ENCODE measurements at regions not wholly inside any gene's neighbourhood (a gene's known extent, or its start where the extent isn't known, plus 50 kb on each side); places are given as distances from the start of the nearest gene placed in this dataset.
"Not testable (repeated sequence)": the region's sequence is repeated elsewhere in the genome, so short reads cannot be mapped to it uniquely, and the experiment has no call there.

- no peak for DNase-seq
These were observed 762.8 kb upstream of the NUDT12 start for GRCh38 chr5:104325356-104325755.

GRCh38 chr5:104316676-104317075 lies 754.1 kb upstream of the NUDT12 start:
- not testable (repeated sequence) for DNase-seq

GRCh38 chr5:104312481-104312880 lies 749.9 kb upstream of the NUDT12 start:
- no peak for DNase-seq

GRCh38 chr5:104305602-104306001 lies 743.0 kb upstream of the NUDT12 start:
- DNase-seq: no peak

- DNase-seq: no peak
These were observed 737.6 kb upstream of the NUDT12 start for GRCh38 chr5:104299998-104300706.

- DNase-seq: no peak
These were observed 735.9 kb upstream of the NUDT12 start for GRCh38 chr5:104298518-104298917.

GRCh38 chr5:104297076-104297475 lies 734.5 kb upstream of the NUDT12 start:
- no peak for DNase-seq

- no peak for DNase-seq
These were observed 733.4 kb upstream of the NUDT12 start for GRCh38 chr5:104295991-104296390.

- DNase-seq: no peak
These were observed 720.5 kb upstream of the NUDT12 start for GRCh38 chr5:104283136-104283535.

- DNase-seq: no peak
These were observed 711.1 kb upstream of the NUDT12 start for GRCh38 chr5:104273725-104274124.

- DNase-seq: no peak
These were observed 704.9 kb upstream of the NUDT12 start for GRCh38 chr5:104267320-104268015.

- no peak for DNase-seq
These were observed 703.6 kb upstream of the NUDT12 start for GRCh38 chr5:104266161-104266560.

GRCh38 chr5:104265531-104266140 lies 703.0 kb upstream of the NUDT12 start:
- DNase-seq: no peak

- DNase-seq: no peak
These were observed 684.7 kb upstream of the NUDT12 start for GRCh38 chr5:104247260-104247659.

GRCh38 chr5:104241046-104241445 lies 678.5 kb upstream of the NUDT12 start:
- no peak for DNase-seq

- no peak for DNase-seq
These were observed 675.0 kb upstream of the NUDT12 start for GRCh38 chr5:104237586-104237985.

GRCh38 chr5:104223885-104224773 lies 661.5 kb upstream of the NUDT12 start:
- DNase-seq: no peak

GRCh38 chr5:104218200-104218599 lies 655.6 kb upstream of the NUDT12 start:
- no peak for DNase-seq

GRCh38 chr5:104213216-104213615 lies 650.6 kb upstream of the NUDT12 start:
- DNase-seq: no peak

- no peak for DNase-seq
These were observed 637.2 kb upstream of the NUDT12 start for GRCh38 chr5:104199771-104200170.

- no peak for DNase-seq
These were observed 635.6 kb upstream of the NUDT12 start for GRCh38 chr5:104198156-104198555.

GRCh38 chr5:104189909-104190308 lies 627.3 kb upstream of the NUDT12 start:
- DNase-seq: no peak

GRCh38 chr5:104189031-104189430 lies 626.4 kb upstream of the NUDT12 start:
- no peak for DNase-seq
